ENCODE measurements at regions not wholly inside any gene's neighbourhood (a gene's known extent, or its start where the extent isn't known, plus 50 kb on each side); places are given as distances from the start of the nearest gene placed in this dataset.

DNA sequence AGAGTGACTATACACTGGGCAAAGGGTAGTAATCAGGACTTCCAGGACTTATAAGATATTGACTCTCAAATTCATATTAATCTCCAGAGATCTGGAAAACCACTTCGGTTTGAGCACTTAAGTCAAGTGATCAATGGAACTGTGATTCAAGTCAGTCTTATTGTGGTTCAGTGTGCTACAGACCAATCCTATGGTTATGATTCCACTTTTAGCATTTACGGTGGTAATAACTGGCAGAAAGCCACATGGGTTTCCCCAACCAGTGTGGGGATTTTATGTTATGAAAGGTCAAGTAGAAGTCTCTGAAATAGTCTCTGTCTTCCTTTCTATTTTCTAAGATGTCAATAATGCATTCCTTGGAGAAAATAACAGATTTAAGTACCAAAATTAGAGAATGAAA lies 151.3 kb upstream of the NEGR1 start:
- no peak for ATAC-seq
- TF ChIP-seq ZFP30 (CRISPR knock-in tag; IDR thresholded peaks at IDR 0.05) (no peak), ZNF565 (CRISPR knock-in tag; conservative IDR thresholded peaks at IDR 0.05; ENCODE audit: low read depth) (no peak), ZNF8 (CRISPR knock-in tag; IDR thresholded peaks at IDR 0.05) (no peak), CSDC2 (CRISPR knock-in tag; IDR thresholded peaks at IDR 0.05) (no peak), ZFP3 (CRISPR knock-in tag; IDR thresholded peaks at IDR 0.05) (no peak), TCF4 (CRISPR knock-in tag; IDR thresholded peaks at IDR 0.05; ENCODE audit: borderline replicate concordance) (no peak), PPARA (CRISPR knock-in tag; IDR thresholded peaks at IDR 0.05; ENCODE audit: borderline replicate concordance) (no peak), SNAI2 (CRISPR knock-in tag; IDR thresholded peaks at IDR 0.05) (no peak), GLIS3 (CRISPR knock-in tag; IDR thresholded peaks at IDR 0.05) (no peak)
- TF ChIP-seq, protein P1, sequence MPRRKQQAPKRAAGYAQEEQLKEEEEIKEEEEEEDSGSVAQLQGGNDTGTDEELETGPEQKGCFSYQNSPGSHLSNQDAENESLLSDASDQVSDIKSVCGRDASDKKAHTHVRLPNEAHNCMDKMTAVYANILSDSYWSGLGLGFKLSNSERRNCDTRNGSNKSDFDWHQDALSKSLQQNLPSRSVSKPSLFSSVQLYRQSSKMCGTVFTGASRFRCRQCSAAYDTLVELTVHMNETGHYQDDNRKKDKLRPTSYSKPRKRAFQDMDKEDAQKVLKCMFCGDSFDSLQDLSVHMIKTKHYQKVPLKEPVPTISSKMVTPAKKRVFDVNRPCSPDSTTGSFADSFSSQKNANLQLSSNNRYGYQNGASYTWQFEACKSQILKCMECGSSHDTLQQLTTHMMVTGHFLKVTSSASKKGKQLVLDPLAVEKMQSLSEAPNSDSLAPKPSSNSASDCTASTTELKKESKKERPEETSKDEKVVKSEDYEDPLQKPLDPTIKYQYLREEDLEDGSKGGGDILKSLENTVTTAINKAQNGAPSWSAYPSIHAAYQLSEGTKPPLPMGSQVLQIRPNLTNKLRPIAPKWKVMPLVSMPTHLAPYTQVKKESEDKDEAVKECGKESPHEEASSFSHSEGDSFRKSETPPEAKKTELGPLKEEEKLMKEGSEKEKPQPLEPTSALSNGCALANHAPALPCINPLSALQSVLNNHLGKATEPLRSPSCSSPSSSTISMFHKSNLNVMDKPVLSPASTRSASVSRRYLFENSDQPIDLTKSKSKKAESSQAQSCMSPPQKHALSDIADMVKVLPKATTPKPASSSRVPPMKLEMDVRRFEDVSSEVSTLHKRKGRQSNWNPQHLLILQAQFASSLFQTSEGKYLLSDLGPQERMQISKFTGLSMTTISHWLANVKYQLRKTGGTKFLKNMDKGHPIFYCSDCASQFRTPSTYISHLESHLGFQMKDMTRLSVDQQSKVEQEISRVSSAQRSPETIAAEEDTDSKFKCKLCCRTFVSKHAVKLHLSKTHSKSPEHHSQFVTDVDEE (CRISPR knock-in tag; IDR thresholded peaks at IDR 0.05) = no peak
- TF ChIP-seq, protein P2, sequence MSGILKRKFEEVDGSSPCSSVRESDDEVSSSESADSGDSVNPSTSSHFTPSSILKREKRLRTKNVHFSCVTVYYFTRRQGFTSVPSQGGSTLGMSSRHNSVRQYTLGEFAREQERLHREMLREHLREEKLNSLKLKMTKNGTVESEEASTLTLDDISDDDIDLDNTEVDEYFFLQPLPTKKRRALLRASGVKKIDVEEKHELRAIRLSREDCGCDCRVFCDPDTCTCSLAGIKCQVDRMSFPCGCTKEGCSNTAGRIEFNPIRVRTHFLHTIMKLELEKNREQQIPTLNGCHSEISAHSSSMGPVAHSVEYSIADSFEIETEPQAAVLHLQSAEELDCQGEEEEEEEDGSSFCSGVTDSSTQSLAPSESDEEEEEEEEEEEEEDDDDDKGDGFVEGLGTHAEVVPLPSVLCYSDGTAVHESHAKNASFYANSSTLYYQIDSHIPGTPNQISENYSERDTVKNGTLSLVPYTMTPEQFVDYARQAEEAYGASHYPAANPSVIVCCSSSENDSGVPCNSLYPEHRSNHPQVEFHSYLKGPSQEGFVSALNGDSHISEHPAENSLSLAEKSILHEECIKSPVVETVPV (CRISPR knock-in tag; IDR thresholded peaks at IDR 0.05) = no peak
- TF ChIP-seq, protein P3, sequence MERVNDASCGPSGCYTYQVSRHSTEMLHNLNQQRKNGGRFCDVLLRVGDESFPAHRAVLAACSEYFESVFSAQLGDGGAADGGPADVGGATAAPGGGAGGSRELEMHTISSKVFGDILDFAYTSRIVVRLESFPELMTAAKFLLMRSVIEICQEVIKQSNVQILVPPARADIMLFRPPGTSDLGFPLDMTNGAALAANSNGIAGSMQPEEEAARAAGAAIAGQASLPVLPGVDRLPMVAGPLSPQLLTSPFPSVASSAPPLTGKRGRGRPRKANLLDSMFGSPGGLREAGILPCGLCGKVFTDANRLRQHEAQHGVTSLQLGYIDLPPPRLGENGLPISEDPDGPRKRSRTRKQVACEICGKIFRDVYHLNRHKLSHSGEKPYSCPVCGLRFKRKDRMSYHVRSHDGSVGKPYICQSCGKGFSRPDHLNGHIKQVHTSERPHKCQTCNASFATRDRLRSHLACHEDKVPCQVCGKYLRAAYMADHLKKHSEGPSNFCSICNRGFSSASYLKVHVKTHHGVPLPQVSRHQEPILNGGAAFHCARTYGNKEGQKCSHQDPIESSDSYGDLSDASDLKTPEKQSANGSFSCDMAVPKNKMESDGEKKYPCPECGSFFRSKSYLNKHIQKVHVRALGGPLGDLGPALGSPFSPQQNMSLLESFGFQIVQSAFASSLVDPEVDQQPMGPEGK (CRISPR knock-in tag; IDR thresholded peaks at IDR 0.05; ENCODE audit: borderline replicate concordance) = no peak

DNA sequence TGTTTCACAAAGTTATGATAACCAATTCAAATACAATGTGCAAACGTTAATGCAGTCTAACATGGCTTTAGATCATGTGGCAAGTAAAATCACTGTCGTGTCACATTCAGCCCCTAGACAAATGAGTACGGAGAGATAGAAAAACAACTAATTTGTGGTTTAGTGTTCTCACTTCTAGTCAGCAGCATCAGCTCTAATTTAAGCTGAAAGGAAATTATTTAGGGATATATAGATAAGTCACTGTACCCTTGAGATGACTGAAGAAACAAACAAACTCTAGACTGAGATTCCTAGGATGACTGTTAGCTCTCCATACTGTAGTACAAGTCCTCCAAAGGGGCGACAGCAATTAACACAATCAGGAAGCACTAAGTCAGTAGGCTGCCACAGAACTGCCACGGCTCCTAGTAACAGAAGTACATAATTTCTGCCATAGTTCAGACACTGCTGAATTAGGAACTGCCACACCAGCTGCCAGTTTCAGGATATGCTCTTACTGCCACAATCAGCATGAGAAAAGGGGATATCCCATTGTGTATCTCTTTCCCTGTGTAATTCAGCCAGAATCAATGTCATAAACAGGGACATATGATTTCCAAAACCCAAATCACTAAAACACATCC lies 150.4 kb upstream of the NEGR1 start:
- ATAC-seq = no peak

DNA sequence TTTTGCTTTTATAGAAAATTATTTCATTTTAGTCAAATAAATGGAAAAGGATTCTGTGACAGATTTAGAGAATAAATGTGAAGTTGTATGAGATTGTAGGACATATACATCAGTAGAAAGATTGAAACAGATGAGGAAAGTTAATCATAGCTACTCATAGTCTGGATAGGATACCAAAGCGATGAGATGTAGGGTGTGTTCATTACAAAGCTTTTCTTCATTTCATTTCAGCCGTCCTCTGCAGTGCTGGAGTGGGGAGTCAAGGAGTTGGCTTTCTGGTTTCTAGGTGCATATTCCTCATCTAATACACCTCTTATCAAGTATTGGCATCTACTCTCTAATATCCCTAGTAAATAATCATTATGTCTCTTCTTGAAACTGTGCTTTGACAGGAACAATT lies 149.5 kb upstream of the NEGR1 start:
- ATAC-seq = no peak
- TF ChIP-seq SNAI2 (CRISPR knock-in tag; IDR thresholded peaks at IDR 0.05) (no peak), CSDC2 (CRISPR knock-in tag; IDR thresholded peaks at IDR 0.05) (no peak), ZNF70 (CRISPR knock-in tag; IDR thresholded peaks at IDR 0.05) (no peak)
- TF ChIP-seq, protein P3 (CRISPR knock-in tag; IDR thresholded peaks at IDR 0.05; ENCODE audit: borderline replicate concordance) = no peak
- TF ChIP-seq, protein P4, sequence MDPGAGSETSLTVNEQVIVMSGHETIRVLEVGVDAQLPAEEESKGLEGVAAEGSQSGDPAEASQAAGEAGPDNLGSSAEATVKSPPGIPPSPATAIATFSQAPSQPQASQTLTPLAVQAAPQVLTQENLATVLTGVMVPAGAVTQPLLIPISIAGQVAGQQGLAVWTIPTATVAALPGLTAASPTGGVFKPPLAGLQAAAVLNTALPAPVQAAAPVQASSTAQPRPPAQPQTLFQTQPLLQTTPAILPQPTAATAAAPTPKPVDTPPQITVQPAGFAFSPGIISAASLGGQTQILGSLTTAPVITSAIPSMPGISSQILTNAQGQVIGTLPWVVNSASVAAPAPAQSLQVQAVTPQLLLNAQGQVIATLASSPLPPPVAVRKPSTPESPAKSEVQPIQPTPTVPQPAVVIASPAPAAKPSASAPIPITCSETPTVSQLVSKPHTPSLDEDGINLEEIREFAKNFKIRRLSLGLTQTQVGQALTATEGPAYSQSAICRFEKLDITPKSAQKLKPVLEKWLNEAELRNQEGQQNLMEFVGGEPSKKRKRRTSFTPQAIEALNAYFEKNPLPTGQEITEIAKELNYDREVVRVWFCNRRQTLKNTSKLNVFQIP (CRISPR knock-in tag; IDR thresholded peaks at IDR 0.05; ENCODE audit: borderline replicate concordance, low read depth) = no peak
- TF ChIP-seq, protein P2 (CRISPR knock-in tag; IDR thresholded peaks at IDR 0.05) = no peak
- TF ChIP-seq, protein P1 (CRISPR knock-in tag; IDR thresholded peaks at IDR 0.05) = no peak

More for the DNA sequence above, 150.4 kb upstream of the NEGR1 start:
- TF ChIP-seq CSDC2 (CRISPR knock-in tag; IDR thresholded peaks at IDR 0.05) (no peak), ZFP3 (CRISPR knock-in tag; IDR thresholded peaks at IDR 0.05) (no peak), ARNTL (CRISPR knock-in tag; IDR thresholded peaks at IDR 0.05; ENCODE audit: borderline replicate concordance, low read depth) (no peak), ZNF70 (CRISPR knock-in tag; IDR thresholded peaks at IDR 0.05) (no peak)
- TF ChIP-seq, protein P5, sequence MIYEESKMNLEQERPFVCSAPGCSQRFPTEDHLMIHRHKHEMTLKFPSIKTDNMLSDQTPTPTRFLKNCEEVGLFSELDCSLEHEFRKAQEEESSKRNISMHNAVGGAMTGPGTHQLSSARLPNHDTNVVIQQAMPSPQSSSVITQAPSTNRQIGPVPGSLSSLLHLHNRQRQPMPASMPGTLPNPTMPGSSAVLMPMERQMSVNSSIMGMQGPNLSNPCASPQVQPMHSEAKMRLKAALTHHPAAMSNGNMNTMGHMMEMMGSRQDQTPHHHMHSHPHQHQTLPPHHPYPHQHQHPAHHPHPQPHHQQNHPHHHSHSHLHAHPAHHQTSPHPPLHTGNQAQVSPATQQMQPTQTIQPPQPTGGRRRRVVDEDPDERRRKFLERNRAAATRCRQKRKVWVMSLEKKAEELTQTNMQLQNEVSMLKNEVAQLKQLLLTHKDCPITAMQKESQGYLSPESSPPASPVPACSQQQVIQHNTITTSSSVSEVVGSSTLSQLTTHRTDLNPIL (CRISPR knock-in tag; IDR thresholded peaks at IDR 0.05; ENCODE audit: low read depth) = no peak
- TF ChIP-seq, protein P3 (CRISPR knock-in tag; IDR thresholded peaks at IDR 0.05; ENCODE audit: borderline replicate concordance) = no peak
